NB4 (cell line): ENCODE measurements at regions not wholly inside any gene's neighbourhood (a gene's known extent, or its start where the extent isn't known, plus 50 kb on each side); places are given as distances from the start of the nearest gene placed in this dataset.

ENCODE experiments used
- CTCF ChIP-seq: IDR thresholded peaks from one replicate; pipeline ENCODE4 v1.5.1; 2012; ENCODE audit warnings: low read depth, low read length
- POLR2A ChIP-seq: IDR thresholded peaks from 2 replicates; pipeline ENCODE4 v1.6.1; 2011; ENCODE audit warnings: mild to moderate bottlenecking; ENCODE audit not compliant: insufficient read length; ENCODE audit errors: extremely low read depth

- TF ChIP-seq CTCF (no peak), POLR2A (no peak)
Measured at GRCh38 chr2:126979039-126980003, 80.6 kb downstream of the TEX51 start.
